ENCODE measurements at regions not wholly inside any gene's neighbourhood (a gene's known extent, or its start where the extent isn't known, plus 50 kb on each side); places are given as distances from the start of the nearest gene placed in this dataset.

DNA sequence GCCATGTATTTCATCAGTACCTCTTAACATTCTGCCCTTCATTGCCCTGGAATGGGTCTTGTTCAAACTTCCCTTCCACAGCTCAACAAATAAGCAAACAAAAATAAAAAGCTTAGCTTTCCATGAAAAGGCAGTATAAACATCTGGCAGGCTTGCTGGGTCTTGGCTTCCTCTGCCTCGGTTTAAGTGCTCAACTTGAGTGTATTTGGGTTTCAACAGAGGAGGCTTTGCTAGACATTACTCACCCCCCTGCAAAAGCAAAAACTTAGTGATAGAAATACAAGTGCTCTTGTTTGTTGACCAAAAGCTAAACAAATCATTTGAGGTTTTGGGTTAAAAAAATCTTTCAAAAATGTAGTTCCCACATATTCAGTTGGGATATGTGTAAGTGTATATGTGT lies 518.5 kb downstream of the PLPP3 start:
- H3K9ac ChIP-seq (ENCODE audit: low read length), result no peak overlapping the region
- no peaks in the 10 kb centered on the region for H3K27me3 ChIP-seq (ENCODE audit: low read depth, low read length)
- TF ChIP-seq, protein P1, sequence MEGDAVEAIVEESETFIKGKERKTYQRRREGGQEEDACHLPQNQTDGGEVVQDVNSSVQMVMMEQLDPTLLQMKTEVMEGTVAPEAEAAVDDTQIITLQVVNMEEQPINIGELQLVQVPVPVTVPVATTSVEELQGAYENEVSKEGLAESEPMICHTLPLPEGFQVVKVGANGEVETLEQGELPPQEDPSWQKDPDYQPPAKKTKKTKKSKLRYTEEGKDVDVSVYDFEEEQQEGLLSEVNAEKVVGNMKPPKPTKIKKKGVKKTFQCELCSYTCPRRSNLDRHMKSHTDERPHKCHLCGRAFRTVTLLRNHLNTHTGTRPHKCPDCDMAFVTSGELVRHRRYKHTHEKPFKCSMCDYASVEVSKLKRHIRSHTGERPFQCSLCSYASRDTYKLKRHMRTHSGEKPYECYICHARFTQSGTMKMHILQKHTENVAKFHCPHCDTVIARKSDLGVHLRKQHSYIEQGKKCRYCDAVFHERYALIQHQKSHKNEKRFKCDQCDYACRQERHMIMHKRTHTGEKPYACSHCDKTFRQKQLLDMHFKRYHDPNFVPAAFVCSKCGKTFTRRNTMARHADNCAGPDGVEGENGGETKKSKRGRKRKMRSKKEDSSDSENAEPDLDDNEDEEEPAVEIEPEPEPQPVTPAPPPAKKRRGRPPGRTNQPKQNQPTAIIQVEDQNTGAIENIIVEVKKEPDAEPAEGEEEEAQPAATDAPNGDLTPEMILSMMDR (IDR thresholded peaks at IDR 0.05; ENCODE audit: low read depth, low read length), result no peak
- TF ChIP-seq EZH2phosphoT487 (IDR thresholded peaks at IDR 0.05; ENCODE audit: low read depth), result no peak
- peaks cover 8% of the 10 kb centered on the region for H3K4me1 ChIP-seq (ENCODE audit: low read length)
- H3K27ac ChIP-seq (ENCODE audit: low read length), result no peak overlapping the region
- H4K20me1 ChIP-seq (ENCODE audit: insufficient read depth, low read length), result no peaks in the 10 kb centered on the region
- H3K36me3 ChIP-seq (replicated peaks; ENCODE audit: low read depth, low read length), result no peaks in the 10 kb centered on the region
- no peaks in the 10 kb centered on the region for H3K79me2 ChIP-seq (ENCODE audit: low read length)
- H3K9me3 ChIP-seq (ENCODE audit: insufficient read depth, low read length), result no peaks in the 10 kb centered on the region
- H3K4me3 ChIP-seq (ENCODE audit: low read length), result no peak overlapping the region
- H2AFZ ChIP-seq (ENCODE audit: low read depth, low read length), result no peak overlapping the region
- H3K4me2 ChIP-seq (ENCODE audit: low read length), result no peak overlapping the region

DNA sequence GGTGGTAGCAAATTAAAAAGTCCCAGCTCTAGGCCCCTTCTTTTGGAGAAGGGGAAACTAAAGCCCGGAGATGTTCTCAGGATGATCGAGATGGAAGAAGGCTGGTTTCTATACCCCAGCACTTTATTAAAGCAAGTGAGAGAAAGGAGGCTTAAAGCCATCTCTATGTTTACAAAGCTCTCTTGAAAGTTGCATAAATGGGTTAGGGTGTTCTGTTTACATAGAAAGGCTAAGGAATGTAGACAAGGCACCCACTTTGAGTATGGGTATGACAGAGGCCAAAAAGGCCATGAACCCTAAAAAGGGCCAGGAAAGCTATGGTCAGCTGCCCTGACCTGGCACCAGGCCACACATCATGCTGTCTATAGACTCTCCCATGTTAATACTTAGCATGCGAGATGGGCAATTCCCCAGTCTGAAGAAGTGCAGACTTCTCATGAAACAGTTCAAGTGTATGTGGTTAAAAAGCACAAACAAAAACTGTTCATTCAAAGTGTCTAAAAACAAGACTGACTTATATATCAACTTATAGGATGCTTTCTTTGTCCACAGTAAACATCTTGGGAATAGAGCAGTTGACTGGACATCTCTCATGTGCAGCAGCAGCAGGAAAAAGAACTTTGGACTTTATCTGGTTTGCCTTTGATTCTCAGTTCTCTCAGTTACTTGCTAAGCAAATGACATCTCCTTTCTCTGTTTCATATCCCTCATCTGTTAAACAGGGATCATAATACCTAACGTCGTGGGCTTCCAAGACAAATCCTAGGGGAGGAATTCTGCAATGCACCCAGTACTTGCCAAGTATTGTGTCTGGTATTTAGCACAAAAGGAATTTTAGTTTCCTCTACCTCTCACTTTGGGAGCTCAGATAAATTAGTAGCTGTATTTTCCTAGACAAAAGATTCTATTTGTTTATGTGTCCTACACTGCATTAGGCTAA lies 521.6 kb downstream of the PLPP3 start:
- H3K27me3 ChIP-seq (ENCODE audit: low read depth, low read length), result no peaks in the 10 kb centered on the region
- H3K9me3 ChIP-seq (ENCODE audit: insufficient read depth, low read length), result no peaks in the 10 kb centered on the region
- no peaks in the 10 kb centered on the region for H3K79me2 ChIP-seq (ENCODE audit: low read length)
- TF ChIP-seq EZH2phosphoT487 (IDR thresholded peaks at IDR 0.05; ENCODE audit: low read depth), result no peak
- TF ChIP-seq, protein P1 (IDR thresholded peaks at IDR 0.05; ENCODE audit: low read depth, low read length), result no peak
- no peaks in the 10 kb centered on the region for H4K20me1 ChIP-seq (ENCODE audit: insufficient read depth, low read length)
- no peaks in the 10 kb centered on the region for H3K36me3 ChIP-seq (replicated peaks; ENCODE audit: low read depth, low read length)
- H3K4me2 ChIP-seq (ENCODE audit: low read length), result no peak overlapping the region
- H3K4me1 ChIP-seq (ENCODE audit: low read length), result peaks cover 8% of the 10 kb centered on the region
- H3K4me3 ChIP-seq (ENCODE audit: low read length), result no peak overlapping the region
- no peak overlapping the region for H3K27ac ChIP-seq (ENCODE audit: low read length)
- H2AFZ ChIP-seq (ENCODE audit: low read depth, low read length), result no peak overlapping the region
- H3K9ac ChIP-seq (ENCODE audit: low read length), result no peak overlapping the region

DNA sequence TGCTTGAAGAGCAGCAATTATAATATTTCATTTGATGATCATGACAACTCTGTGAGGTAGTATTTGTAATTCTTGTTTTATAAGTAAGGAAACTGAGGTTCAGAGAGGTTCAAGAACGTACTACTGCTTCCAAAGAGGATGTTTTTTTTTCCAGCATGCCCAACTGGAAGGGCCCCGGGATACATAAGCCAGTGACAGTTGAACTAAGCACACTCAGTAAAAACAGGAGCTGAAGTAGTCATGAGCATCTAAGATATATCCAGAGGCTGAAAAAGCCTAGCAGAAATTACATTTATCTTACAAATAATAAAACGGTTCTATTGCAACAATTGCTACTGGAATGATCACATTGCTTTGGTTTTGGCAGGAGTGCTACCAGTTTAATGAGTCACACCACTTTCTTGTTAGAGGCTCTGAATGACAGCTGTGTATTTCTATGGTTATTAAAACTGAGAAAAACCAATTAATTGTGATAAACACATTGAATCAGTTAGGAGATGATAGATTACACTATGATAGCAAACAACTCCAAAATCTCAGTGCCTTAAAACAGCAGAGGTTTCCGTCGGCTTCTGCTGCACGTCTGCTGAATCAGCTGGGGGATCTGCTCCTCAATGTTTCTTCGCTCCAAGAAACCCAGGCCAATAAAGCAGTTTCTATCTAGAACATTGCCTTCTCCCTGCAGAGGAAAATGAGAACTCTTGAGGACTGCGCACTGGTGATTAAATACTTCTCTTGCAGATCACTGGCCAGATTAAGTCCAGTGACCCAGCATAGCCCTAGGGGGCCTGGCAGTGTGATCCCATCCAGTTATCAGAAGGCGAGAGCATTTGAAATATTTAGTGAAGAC lies 522.7 kb downstream of the PLPP3 start:
- no peak overlapping the region for H2AFZ ChIP-seq (ENCODE audit: low read depth, low read length)
- H3K4me2 ChIP-seq (ENCODE audit: low read length), result no peak overlapping the region
- no peaks in the 10 kb centered on the region for H3K79me2 ChIP-seq (ENCODE audit: low read length)
- no peak overlapping the region for H3K9ac ChIP-seq (ENCODE audit: low read length)
- no peak overlapping the region for H3K4me3 ChIP-seq (ENCODE audit: low read length)
- peaks cover 2% of the 10 kb centered on the region for H3K4me1 ChIP-seq (ENCODE audit: low read length)
- no peaks in the 10 kb centered on the region for H3K9me3 ChIP-seq (ENCODE audit: insufficient read depth, low read length)
- no peaks in the 10 kb centered on the region for H3K27me3 ChIP-seq (ENCODE audit: low read depth, low read length)
- H3K27ac ChIP-seq (ENCODE audit: low read length), result no peak overlapping the region
- TF ChIP-seq, protein P1 (IDR thresholded peaks at IDR 0.05; ENCODE audit: low read depth, low read length), result no peak
- no peak for TF ChIP-seq EZH2phosphoT487 (IDR thresholded peaks at IDR 0.05; ENCODE audit: low read depth)
- H3K36me3 ChIP-seq (replicated peaks; ENCODE audit: low read depth, low read length), result no peaks in the 10 kb centered on the region
- no peaks in the 10 kb centered on the region for H4K20me1 ChIP-seq (ENCODE audit: insufficient read depth, low read length)

DNA sequence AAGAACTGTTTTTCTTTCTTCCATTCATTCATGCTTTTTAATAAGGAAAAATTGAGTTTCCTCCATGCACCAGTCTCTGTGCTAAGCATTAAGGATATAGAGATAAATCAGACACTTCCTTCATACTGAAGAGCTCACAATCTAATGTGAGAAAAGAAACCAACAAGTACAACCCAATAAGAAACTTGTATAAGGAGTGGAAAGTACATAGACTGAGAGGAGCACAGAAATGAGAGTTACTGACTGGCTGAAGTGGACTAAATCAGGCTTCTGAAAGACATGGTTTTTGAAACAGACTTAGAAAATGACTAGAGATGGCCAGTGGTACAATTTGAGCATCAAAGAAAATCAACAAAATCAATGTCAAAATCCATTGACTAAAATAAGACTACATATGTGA lies 524.4 kb downstream of the PLPP3 start:
- Histone ChIP-seq H3K79me2 (ENCODE audit: low read length) (no peaks in the 10 kb centered on the region), H3K4me3 (ENCODE audit: low read length) (no peak overlapping the region), H2AFZ (ENCODE audit: low read depth, low read length) (no peak overlapping the region), H3K36me3 (replicated peaks; ENCODE audit: low read depth, low read length) (no peaks in the 10 kb centered on the region), H3K4me1 (ENCODE audit: low read length) (no peaks in the 10 kb centered on the region), H3K27ac (ENCODE audit: low read length) (no peak overlapping the region), H3K9me3 (ENCODE audit: insufficient read depth, low read length) (no peaks in the 10 kb centered on the region), H3K27me3 (ENCODE audit: low read depth, low read length) (no peaks in the 10 kb centered on the region), H4K20me1 (ENCODE audit: insufficient read depth, low read length) (no peaks in the 10 kb centered on the region), H3K9ac (ENCODE audit: low read length) (no peak overlapping the region), H3K4me2 (ENCODE audit: low read length) (no peak overlapping the region)
- TF ChIP-seq, protein P1 (IDR thresholded peaks at IDR 0.05; ENCODE audit: low read depth, low read length), result no peak
- TF ChIP-seq EZH2phosphoT487 (IDR thresholded peaks at IDR 0.05; ENCODE audit: low read depth), result no peak

All from OCI-LY3 (cell line).